ENCODE measurements at regions not wholly inside any gene's neighbourhood (a gene's known extent, or its start where the extent isn't known, plus 50 kb on each side); places are given as distances from the start of the nearest gene placed in this dataset.

DNA sequence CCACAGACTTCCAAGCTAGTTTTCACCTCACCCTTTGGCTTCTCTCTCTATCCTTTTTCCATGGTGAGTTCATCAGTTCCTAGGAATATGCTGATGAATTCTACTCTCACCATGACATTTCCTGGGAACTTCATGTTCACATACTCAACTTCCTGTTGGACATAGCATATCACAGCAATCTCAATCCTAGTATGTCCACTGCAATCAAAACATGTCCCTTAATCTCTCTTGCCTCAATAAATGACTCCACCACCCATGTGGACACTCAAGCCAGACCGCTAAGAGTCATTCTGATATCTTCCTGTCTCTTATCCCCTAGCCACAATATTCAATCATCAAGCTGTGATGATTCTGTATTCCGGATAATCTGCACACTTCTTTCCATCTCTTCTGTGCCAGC, 66.7 kb upstream of the MME start:
- TF ChIP-seq, protein P1, sequence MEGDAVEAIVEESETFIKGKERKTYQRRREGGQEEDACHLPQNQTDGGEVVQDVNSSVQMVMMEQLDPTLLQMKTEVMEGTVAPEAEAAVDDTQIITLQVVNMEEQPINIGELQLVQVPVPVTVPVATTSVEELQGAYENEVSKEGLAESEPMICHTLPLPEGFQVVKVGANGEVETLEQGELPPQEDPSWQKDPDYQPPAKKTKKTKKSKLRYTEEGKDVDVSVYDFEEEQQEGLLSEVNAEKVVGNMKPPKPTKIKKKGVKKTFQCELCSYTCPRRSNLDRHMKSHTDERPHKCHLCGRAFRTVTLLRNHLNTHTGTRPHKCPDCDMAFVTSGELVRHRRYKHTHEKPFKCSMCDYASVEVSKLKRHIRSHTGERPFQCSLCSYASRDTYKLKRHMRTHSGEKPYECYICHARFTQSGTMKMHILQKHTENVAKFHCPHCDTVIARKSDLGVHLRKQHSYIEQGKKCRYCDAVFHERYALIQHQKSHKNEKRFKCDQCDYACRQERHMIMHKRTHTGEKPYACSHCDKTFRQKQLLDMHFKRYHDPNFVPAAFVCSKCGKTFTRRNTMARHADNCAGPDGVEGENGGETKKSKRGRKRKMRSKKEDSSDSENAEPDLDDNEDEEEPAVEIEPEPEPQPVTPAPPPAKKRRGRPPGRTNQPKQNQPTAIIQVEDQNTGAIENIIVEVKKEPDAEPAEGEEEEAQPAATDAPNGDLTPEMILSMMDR (IDR thresholded peaks at IDR 0.05): no peak
- no peak for TF ChIP-seq POLR2A (IDR thresholded peaks at IDR 0.05)

Data from testis (tissue), 2 donors.